Vagina (tissue), 2 donors: ENCODE measurements at regions not wholly inside any gene's neighbourhood (a gene's known extent, or its start where the extent isn't known, plus 50 kb on each side); places are given as distances from the start of the nearest gene placed in this dataset.

ENCODE experiments used
- CTCF ChIP-seq, 3 experiments: fragments of 450-650 bp in 2 of 3; fragments of 200-600 bp in 1 of 3; sonication (generic) in 1 of 3; IDR thresholded peaks; one replicate each; pipeline ENCODE4 v1.5.1; 2017 to 2019; ENCODE audit warnings: antibody characterized with exemption in 3 of 3, mild to moderate bottlenecking in 2 of 3, moderate library complexity in 2 of 3
- POLR2A ChIP-seq, 2 donors: fragments of 450-650 bp; IDR thresholded peaks; one replicate each; pipeline ENCODE4 v1.6.1; 2017; ENCODE audit warnings: antibody characterized with exemption in 2 of 2, mild to moderate bottlenecking in 2 of 2, moderate library complexity in 2 of 2
- POLR2AphosphoS5 ChIP-seq, 2 donors: sonication (generic); formaldehyde crosslinking; IDR thresholded peaks; one replicate each; pipeline ENCODE4 v1.9.0; 2017; ENCODE audit warnings: antibody characterized with exemption in 2 of 2, mild to moderate bottlenecking in 2 of 2, low read depth in 1 of 2; ENCODE audit not compliant: insufficient read depth in 1 of 2

- TF ChIP-seq CTCF (IDR thresholded peaks at IDR 0.05): no peak
- TF ChIP-seq POLR2A (IDR thresholded peaks at IDR 0.05): no peak
- no peak for TF ChIP-seq POLR2AphosphoS5 (IDR thresholded peaks at IDR 0.05; ENCODE audit: insufficient read depth in 1 of 2, low read depth in 1 of 2)
These were observed 345.0 kb downstream of the DMAC1 start for GRCh38 chr9:7454624-7455023.
